Forelimb muscle (tissue), 1 donor: ENCODE measurements at regions not wholly inside any gene's neighbourhood (a gene's known extent, or its start where the extent isn't known, plus 50 kb on each side); places are given as distances from the start of the nearest gene placed in this dataset.

Experiments used
- DNase-seq: peaks from one replicate; pipeline ENCODE4 v3.0.0-alpha.2; 2013; ENCODE audit warnings: low read depth

DNA sequence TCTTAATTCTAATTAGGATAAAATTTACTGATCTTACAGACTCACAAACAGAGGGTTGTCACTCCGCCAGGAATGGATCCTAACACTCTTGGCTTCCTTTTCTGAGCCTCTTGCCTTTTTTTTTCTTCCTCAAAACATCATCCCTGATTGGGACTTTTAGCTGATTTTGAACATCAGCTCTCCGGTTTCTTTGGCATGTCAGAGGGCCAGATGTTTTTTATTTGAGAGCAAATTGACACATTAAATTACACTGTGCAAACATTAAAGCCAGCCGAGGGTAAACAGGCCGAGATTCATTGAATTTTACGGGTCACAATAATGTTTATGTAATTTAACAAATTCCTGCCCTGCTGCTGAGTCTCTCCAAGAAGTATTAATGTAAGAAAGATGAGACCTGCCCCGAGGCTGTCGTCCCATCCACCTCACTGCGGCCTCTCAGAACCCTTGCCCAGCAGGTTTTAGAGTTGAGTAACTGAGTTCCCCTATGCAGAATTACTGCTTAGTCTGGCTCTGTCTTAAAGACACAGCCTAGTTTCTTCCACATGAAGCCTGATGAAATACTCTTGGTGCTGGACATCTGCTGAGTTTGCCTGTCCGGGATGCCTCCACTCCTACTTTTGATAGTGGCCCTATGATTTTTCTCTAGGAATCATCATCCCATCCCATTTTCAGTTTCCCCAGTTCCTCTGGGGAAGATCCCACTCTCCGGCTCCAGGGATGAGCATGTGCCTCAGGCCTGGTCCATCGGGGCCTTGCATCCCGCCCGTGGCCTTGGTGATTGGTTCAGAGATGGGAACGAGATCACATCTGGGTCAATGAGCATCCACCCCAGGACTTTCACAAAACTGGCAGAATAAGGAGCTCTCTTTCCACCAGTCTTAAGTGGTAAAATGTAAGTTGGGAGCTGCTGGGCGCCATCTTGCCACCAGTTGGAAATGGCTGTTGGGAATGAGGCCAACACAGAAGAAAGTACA lies 226.6 kb upstream of the TLE3 start:
- no peak for DNase-seq

DNA sequence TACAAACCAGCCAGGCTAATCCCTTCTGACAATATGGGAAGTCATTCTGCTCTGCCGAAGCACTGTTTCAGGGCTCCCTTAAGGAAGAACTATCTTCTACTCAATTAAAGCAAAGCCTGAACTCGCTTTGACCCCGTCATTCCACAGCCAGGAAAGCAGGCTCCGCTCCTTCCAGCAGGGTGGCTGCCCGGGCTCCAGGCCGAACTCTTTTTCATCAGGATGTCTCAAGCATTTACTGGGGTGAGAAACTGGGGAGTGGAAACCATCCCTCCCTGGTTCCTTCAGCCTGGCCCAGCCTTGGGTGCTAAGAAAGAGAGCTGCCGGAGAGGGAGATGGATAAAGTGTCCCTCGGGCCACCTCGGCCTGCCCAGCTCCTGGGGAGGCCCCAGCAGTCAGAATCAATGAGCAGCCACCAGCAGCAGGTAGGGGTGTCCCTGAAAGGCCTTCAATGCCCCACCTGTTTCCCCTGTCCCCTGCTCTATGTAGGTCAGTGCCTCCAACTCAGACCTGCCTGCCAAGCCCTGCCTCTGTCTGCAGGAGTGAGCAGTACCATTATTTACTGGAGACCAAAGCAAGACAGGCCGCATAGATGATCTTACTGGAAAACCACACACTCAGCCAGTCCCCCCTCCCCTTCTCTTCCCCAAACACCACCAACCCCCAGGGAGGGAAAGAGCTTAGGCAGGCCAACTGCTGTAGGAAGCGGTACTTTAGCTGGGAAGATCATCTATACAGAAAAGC lies 225.6 kb upstream of the TLE3 start:
- DNase-seq = no peak

DNA sequence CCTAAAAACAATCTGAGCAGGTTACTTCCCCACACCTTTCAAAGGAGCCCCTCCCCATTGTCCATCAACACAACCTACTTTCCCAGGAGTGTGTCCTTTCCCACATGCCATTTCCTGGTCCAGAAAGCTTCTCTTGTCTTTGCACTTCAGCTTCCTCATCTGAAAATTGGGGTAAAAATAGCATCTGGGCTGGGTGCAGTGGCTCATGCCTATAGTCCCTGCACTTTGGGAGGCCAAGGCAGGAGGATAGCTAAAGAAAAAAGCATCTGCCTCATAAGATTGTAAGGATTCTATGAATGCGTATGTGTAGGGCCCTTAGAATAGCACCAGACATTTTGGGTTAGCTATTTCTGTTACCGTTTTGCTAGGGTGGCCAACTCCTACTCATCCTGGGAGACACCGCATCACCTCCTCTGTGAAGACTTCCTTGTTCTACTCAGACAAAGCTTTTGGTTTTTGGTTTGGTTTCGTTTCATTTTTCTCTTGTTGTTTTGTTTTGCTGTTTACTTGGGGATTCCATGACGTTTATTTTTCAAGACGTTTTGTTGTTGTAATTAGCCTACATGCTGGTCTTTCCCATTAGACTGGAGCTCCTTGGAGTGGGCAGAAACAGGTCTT lies 224.4 kb upstream of the TLE3 start:
- DNase-seq = no peak

DNA sequence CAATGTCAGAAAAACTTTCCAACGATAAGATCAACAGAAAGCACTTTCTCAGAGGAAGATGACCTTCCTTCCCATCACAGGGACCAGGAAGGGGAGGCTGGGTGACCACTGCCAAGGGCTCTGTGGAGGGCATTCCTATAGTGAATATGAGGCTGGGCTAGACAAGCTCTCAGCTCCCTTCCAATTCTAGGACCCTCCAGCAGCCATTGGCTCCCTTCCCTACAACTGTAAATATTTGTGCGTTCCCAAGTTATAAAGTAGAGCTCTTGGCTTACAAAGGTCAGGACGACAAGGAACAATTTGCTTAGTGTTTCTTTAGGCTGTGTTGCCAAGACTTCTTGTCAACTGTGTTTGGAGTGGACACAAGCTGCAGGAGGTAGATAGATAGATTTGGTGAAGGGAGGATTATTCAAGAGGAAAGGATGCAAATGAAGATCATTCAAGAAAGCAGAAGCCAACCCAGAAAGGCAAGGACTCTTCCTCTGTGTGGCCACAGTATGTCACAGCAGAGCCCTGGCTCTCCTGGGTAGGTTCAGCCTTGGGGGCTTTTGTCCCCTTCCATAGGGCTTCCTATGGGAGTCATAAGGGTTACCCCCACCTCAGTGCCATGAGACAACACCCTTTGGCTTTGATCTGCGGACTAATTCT lies 223.6 kb upstream of the TLE3 start:
- DNase-seq = no peak

DNA sequence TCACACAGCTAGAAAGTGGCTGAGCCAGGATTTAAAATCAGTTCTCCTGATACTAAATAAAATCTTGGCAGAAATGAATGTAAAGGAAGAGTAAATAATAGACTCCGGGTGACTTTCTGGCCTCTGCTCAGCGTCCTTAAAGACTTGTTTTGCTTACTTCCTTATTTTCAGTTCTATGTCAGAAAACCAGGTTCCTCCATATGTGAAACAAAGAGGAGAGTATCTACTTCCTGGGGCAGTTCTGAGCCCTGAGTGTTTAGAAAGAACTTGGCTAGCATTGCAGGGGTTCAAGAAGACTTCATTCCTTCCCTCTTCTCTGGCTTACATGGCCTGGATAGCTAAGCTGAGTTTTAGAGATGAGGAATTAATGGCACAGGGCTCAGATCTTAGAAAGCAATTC lies 222.8 kb upstream of the TLE3 start:
- no peak for DNase-seq

DNA sequence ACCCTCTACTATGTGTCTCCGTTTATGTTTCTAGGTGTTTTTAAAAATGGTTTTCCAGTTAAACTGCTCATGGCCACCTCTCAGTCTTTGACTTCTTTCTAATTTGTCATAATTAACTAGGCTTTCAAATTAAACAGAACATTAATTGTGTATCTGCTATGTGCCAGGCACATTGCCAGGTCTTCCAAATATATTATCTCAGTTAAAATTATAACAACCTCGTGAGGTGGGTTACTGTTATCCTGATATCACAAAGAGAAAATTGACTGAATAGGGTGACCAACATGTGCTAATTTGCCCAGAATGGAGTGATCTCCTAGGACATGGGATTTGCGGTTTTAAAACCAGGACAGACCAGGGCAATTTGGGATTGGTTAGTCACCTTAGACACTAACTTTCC lies 222.4 kb upstream of the TLE3 start:
- no peak for DNase-seq

DNA sequence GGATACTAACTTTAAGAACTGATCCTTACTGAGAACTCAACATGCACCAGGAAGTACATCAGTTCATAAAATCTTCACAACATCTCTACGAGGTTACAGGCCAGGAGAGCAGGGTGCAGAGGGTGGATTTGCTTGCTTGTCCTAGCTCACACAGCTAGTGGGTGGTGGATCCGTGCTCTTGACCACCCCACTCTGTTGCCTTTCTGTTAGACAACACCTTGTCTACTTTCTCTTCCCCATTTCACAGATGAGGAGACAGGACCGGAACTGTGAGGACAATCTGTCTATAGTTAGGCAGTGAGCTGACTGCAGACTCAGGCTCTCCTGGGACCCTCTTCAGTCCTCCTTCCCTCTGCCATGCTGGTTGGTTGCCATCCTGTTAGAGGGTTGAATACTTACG lies 221.7 kb upstream of the TLE3 start:
- DNase-seq = no peak

DNA sequence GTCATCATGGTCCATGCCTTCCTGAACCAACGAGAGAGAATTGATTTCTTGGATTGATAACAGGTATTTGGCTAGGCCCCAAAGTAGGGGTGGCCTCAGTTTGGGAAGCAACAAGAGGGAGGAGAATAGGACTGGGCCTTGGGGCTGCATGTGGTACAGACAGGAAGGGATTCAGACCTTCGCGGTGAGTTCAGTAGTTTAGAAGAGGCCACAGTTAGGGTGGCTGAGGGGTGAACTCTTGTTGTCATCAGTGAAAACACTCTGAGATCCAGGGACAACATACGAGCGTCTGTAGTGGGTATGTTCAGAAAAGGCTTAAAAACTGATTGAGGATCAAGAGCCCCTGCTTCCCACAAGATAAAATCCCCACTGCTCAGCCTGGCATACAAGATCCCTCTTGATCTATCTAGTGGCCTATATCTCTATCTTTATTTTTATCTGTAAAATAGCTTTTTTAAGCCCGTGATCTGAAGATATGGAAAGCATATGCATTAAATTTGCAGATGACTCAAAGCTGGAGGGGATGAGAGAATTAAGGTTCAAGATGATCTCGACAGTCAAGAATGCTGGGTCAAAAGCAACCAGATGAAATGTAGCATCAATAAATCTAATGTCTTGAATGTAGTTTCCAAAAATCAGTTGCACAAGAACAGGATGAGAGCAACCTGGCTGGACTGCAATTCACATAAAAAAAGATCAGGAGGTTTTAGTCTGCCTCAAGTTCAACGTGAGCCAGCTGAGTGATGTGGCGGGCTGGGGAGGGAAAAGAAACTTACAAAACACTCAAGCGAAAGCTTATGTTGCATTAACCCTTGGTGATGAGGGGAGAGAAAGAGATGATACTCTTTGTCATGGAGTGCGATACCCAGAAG lies 221.1 kb upstream of the TLE3 start:
- DNase-seq = no peak

DNA sequence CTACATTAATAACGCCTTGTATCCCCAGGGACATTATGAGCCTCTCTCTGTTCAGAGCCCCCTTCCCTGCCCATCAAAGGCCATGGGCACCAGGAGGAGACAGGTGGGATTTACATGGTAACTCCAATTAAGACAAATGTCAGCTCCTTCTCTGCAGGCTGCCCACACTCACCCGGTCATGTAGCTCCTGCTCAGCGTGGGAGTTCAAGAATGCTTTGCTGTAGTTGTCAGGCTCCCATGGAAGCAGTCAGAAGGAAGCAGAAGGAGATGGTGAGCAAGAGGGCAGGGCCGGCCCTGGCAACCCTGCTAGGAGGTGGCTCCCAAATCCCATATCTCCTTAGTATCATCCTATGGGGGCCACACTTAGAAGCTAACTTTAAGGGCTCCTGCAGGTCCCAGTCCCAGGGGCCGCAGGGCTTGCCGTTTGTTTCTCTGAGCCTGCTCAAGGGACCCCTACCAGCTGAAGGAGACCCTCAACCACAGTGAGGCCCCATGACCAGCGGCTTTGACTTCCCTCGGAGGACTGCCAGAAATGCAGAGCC lies 218.4 kb upstream of the TLE3 start:
- DNase-seq = no peak

DNA sequence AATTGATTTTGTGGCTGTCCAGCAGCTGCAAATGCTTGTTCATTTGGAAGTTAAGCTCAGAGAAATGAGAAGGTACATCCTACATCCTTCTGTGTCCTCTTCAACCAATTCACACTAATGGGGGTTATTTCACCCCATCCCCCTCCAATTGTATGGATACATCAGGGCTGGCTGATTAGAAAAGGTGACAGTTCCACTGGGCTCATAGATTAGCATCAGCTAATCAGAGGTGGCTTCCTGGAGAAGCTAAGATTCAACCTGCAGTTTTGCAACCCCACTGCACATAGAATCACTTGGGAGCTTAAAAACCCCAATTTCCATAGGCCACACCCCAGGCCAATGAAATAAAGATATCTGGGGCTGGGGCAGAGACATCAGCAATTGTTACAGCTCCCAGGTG lies 217.7 kb upstream of the TLE3 start:
- no peak for DNase-seq

DNA sequence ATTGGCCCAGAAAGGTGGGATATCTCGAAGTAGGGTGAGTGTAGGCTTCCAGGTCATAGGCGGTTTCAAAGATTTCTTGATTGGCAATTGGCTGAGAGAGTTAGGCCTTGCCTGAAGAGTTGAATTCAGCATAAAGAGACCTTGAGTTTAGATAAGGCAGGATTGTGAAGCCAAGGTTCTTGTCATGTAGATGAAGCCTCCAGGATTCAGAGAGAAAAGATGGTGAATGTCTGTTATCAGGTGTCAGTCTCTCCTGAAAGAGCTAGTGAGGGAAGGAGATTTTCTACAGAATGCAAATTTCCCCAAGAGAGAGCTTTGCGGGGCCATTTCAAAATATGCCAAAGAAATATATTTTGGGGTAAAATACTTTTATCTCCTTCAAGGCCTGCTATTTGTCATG lies 217.0 kb upstream of the TLE3 start:
- no peak for DNase-seq

DNA sequence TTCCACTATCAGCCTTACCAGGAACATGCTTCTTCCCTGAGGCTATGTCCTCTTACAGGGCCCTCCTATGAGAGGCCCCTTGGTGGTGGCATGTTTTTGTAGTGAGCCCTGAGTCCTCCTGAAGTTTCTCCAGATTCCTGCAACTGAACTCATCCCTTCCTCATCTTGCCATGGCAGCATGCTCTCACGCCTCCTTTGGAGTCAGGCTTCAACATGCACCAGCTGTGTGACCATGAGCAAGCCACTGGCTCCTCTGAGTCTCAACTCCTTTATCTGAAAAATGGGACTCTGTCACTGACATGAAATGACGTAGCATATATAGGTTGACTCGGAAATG lies 216.3 kb upstream of the TLE3 start:
- DNase-seq = no peak

DNA sequence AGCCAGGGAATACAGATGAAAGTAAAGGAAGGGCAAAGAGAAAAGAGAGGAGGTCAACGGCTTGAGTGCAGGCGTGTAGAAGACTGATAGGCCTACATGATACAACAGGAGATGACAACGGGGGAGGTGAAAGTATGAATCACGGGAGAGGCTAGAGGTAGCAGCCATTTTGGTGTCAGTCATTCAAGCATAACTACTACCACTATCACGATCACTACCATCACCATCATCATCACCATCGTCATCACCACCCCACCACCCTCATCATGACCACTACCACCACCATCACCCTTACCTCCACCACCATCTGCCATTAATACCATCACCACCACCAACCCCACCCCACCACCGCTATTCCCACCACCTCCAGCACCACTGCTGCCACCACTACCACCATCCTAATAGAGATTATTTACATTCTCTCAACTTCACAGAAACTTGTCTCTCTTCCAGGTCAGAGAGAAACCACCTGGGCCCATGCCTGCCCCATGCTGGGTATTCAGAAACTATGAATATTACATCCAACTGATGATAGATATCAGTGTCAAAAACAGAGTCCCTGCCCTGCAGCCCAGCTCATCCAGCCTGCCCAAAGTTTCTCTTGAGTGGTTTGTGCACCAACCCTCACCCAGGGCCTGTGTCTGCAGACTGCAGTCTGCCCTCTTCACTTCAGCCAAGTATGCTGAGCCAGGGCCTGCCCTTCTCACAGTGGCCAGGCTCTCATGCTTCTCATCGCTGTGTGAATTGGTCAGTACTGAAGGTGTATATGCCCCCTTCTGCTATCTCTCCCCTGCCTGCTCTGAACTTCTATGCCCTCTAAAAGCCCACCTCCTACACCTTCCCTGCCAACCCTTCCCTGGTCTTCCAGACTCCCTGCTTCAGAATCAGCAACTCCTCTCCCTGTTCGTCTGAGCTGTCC lies 215.6 kb upstream of the TLE3 start:
- DNase-seq = no peak

DNA sequence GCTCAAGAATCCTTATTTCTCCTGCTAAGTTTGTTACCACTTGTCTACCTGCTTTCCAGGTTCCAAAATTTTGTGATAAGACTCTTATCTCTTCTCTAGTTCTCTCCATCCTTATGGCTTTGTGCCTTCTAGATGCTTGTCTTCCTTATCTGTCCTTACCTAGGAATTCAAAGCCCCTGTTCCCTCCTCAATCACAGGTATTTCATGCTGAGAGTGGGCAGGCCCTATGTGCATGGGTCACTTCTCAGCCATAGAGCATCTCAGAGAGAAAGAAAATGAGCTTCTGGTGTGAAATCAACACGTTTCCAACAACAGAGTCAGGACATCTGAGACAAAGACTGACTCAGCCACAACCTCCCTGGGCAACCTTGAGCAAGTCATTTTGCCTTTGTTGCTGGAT lies 214.1 kb upstream of the TLE3 start:
- no peak for DNase-seq

DNA sequence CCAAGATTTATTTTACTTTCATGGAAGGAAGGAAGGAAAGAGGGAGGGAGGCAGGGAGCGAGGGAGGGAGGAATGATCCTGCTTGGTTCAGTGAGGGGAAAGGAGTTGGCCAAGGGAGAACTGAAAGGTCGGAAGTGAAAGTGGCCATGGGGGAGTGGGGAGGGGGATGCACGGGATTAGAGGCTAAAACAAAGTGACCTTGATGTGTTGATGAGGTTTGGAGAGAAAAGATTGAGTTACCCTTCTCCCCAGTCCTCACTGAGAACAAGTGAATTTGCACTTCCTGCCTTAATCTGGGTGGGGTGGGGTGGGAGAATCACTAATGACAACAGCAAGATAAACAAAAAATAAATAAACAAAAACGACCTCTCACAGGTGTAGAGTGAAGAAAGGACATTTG lies 212.0 kb upstream of the TLE3 start:
- DNase-seq = no peak

DNA sequence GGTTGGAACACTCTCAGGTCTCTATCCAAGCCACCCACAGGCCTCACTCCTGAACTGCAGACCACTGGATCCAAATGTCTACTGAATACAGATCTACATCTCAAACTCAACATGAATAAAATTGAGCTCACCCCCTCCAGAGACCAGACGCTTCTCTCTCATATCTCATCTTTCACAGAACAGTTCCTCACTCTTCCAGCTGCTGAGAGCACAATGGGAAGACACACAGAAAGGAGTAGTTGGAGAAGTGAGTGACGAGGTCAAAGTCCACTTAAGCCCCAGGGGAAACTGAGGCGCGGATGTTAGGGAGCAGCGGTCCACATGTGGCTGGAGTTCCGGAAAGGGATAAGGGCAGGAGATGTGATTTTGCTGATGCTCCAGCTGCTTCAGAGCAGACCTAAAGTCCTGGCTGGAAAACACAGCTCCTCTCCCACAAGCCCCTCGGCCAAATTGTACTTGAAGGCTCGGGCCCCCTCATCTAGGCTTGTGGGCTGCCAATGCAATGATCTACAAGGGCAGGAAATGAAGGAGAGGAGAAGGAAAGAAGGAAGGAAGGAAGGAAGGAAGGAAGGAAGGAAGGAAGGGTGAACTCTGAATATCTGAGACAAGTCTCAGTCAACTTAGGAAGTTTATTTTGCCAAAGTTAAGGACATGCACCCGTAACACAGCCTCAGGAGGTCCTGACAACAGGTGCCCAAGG lies 211.2 kb upstream of the TLE3 start:
- DNase-seq = no peak

DNA sequence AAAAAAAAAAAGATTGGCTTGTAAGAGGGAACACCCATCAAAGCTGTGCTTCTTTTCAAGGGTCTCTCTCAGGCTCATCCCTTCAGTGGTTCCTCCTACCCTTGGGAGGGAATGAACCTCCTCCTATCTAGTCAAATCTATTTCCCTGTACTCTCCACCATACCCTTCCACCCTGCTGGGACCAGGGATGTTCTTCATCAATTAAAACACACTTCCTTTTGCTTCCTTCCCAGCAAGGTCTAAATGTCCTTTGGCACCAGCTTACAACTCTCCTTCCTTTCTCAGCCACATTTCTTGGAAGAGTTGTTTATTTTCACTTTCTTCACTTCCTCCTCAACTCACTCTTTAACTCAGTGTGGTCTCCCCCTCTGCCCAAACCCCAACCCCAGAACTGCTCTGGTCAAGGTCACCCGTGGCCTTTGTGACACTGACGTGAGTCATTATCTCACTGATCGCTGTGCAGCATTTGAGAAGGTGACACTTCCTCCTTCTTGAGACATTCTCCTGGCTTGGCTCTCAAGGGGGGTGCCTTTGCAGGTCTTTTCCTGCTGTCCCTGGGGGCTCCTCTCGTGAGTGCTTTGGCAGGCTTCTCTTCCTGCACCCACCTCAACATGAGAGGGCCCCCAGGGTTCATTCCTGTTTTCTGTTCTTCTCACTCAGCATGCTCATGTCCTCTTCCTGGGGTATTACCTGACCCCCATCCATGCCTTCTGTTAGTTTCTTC lies 210.5 kb upstream of the TLE3 start:
- DNase-seq = no peak

DNA sequence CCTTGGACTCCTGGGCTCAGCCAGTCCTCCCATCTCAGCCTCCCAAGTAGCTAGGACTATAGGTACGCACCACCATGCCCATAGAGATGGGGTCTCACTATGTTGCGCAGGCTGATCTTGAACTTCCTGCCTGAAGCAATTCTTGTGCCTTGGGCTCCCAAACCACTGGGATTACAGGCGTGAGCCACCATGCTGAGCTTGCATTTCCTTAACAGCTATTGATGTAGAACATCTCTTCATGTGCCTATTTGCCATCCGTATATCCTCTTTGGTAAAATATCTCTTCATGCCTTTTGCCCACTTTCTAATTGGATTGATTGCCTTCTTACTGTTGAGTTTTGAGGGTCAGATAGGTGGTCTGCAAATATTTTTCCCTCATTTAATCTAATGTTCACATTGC lies 208.9 kb upstream of the TLE3 start:
- DNase-seq = no peak

DNA sequence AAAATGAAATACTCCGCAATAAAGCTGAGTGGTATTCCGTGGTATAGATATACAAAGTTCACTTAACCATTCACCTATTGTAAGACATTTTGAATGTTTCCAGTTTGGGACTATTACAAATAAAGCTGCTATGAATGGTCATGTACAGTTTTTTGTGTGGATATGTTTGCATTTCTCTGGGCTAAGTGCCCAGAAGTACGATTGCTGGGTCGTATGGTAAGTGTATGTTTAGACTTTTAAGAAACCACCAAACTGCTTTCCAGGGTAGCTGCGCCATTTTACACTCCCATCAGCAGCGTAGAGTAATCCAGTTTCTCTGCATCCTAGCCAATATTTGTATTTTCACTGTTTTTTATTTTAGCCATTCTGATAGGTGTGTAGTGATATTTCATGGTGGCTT lies 208.4 kb upstream of the TLE3 start:
- no peak for DNase-seq
